ENCODE measurements at regions not wholly inside any gene's neighbourhood (a gene's known extent, or its start where the extent isn't known, plus 50 kb on each side); places are given as distances from the start of the nearest gene placed in this dataset.

DNA sequence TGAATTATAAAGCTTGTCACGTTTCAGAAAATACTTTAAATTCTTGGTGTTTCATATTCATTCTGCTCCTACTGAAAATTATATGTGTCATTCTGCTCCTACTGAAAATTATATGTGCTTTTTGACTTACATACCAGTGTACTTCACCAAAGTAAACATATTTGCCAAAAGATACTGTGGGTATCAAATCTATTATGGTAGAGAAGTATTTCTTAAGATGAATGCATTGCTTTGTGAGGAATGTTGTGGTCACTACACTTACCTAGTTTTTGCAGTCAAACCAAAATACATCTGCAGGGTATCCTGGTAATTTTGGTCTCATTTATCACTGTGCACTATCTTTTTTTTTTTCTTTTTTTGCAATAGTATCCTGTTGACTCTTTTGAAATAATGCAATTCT is 287.7 kb upstream of the MAD2L1 start:
- Mint-ChIP-seq H3K9me3 (peaks cover 0 to 2% (median 0%) of the 10 kb centered on the region in 7 donors), H3K36me3 (no peaks in the 10 kb centered on the region), H3K27me3 (ENCODE audit: low read depth in 3 of 3) (peaks cover 0 to 2% (median 0%) of the 10 kb centered on the region in 3 donors), H3K27ac (no peak overlapping the region), H3K4me3 (no peak overlapping the region), H3K4me1 (no peaks in the 10 kb centered on the region)
- no peaks in the 10 kb centered on the region for H3K79me2 ChIP-seq (ENCODE audit: insufficient read depth, low read length)
- no peaks in the 10 kb centered on the region for H3K27me3 ChIP-seq (ENCODE audit: control insufficient read depth in 2 of 2, insufficient read depth in 2 of 2, low read length in 2 of 2)
- H4K20me1 ChIP-seq (ENCODE audit: insufficient read depth, low read length) = no peaks in the 10 kb centered on the region
- WGBS (ENCODE audit: insufficient coverage) = no CpG with 5 or more reads among the region's 1 CpG
- no peak overlapping the region for H2AFZ ChIP-seq (ENCODE audit: insufficient read depth, low read depth, low read length, poor library complexity, severe bottlenecking)
- intact Hi-C loops (cut with micrococcal nuclease) = no loop called here
- H3K4me3 ChIP-seq (replicated peaks in 1 of 3; ENCODE audit: low read depth in 2 of 3, low read length in 3 of 3) = no peak overlapping the region
- H3K4me2 ChIP-seq (replicated peaks; ENCODE audit: extremely low read depth, low read length, poor library complexity, severe bottlenecking) = no peak overlapping the region
- no peak overlapping the region for H3K27ac ChIP-seq (ENCODE audit: low read depth in 1 of 2, low read length in 2 of 2)
- TF ChIP-seq, protein P1, sequence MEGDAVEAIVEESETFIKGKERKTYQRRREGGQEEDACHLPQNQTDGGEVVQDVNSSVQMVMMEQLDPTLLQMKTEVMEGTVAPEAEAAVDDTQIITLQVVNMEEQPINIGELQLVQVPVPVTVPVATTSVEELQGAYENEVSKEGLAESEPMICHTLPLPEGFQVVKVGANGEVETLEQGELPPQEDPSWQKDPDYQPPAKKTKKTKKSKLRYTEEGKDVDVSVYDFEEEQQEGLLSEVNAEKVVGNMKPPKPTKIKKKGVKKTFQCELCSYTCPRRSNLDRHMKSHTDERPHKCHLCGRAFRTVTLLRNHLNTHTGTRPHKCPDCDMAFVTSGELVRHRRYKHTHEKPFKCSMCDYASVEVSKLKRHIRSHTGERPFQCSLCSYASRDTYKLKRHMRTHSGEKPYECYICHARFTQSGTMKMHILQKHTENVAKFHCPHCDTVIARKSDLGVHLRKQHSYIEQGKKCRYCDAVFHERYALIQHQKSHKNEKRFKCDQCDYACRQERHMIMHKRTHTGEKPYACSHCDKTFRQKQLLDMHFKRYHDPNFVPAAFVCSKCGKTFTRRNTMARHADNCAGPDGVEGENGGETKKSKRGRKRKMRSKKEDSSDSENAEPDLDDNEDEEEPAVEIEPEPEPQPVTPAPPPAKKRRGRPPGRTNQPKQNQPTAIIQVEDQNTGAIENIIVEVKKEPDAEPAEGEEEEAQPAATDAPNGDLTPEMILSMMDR (IDR thresholded peaks at IDR 0.05) = no peak
- no peaks in the 10 kb centered on the region for H3K9me3 ChIP-seq (replicated peaks in 1 of 2; ENCODE audit: control insufficient read depth in 1 of 2, insufficient read depth in 1 of 2, low read length in 2 of 2)
- no peak overlapping the region for H3K9ac ChIP-seq (ENCODE audit: insufficient read depth, low read length, poor library complexity, severe bottlenecking)
- DNase-seq = no peak
- H3K4me1 ChIP-seq (ENCODE audit: control insufficient read depth in 1 of 2, insufficient read depth in 2 of 2, low read length in 2 of 2) = no peaks in the 10 kb centered on the region
- no peaks in the 10 kb centered on the region for H3K36me3 ChIP-seq (replicated peaks in 1 of 2; ENCODE audit: control insufficient read depth in 1 of 2, insufficient read depth in 2 of 2, low read length in 2 of 2)

DNA sequence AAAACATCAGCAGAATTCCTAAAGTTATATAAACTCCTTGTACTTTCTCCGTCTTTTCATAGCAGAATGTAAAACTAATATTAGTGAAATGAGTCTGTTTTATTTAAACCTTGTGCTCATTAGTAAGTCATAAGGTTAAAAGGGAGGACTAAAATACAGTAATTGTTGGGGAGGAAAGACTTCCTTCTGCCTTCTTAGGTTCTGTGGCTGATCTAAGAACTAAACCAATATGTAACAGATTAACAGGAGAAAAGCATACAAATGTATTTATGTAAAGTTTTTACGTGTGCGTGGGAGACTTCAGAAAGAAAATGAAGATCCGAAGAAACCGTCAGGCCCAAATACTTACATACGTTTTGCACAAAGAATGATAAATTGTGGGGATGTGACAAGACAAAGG is 286.6 kb upstream of the MAD2L1 start:
- H3K4me2 ChIP-seq (replicated peaks; ENCODE audit: extremely low read depth, low read length, poor library complexity, severe bottlenecking) = no peak overlapping the region
- no peaks in the 10 kb centered on the region for H3K4me1 ChIP-seq (ENCODE audit: control insufficient read depth in 1 of 2, insufficient read depth in 2 of 2, low read length in 2 of 2)
- no peaks in the 10 kb centered on the region for H4K20me1 ChIP-seq (ENCODE audit: insufficient read depth, low read length)
- no peak overlapping the region for H2AFZ ChIP-seq (ENCODE audit: insufficient read depth, low read depth, low read length, poor library complexity, severe bottlenecking)
- no peak overlapping the region for H3K4me3 ChIP-seq (replicated peaks in 1 of 3; ENCODE audit: low read depth in 2 of 3, low read length in 3 of 3)
- Mint-ChIP-seq H3K4me3 (no peak overlapping the region), H3K27ac (no peak overlapping the region), H3K9me3 (peaks cover 0 to 2% (median 0%) of the 10 kb centered on the region in 7 donors), H3K36me3 (no peaks in the 10 kb centered on the region), H3K27me3 (ENCODE audit: low read depth in 3 of 3) (peaks cover 0 to 2% (median 0%) of the 10 kb centered on the region in 3 donors), H3K4me1 (no peaks in the 10 kb centered on the region)
- intact Hi-C loops (cut with micrococcal nuclease) = no loop called here
- TF ChIP-seq, protein P1 (IDR thresholded peaks at IDR 0.05) = no peak
- no peak overlapping the region for H3K27ac ChIP-seq (ENCODE audit: low read depth in 1 of 2, low read length in 2 of 2)
- no peaks in the 10 kb centered on the region for H3K9me3 ChIP-seq (replicated peaks in 1 of 2; ENCODE audit: control insufficient read depth in 1 of 2, insufficient read depth in 1 of 2, low read length in 2 of 2)
- no peaks in the 10 kb centered on the region for H3K79me2 ChIP-seq (ENCODE audit: insufficient read depth, low read length)
- H3K36me3 ChIP-seq (replicated peaks in 1 of 2; ENCODE audit: control insufficient read depth in 1 of 2, insufficient read depth in 2 of 2, low read length in 2 of 2) = no peaks in the 10 kb centered on the region
- 77% methylated on average over 5 of the region's 6 CpGs for WGBS (ENCODE audit: insufficient coverage)
- DNase-seq = no peak
- H3K27me3 ChIP-seq (ENCODE audit: control insufficient read depth in 2 of 2, insufficient read depth in 2 of 2, low read length in 2 of 2) = no peaks in the 10 kb centered on the region
- H3K9ac ChIP-seq (ENCODE audit: insufficient read depth, low read length, poor library complexity, severe bottlenecking) = no peak overlapping the region
